Lower lobe of right lung (tissue), 2 donors: ENCODE measurements at regions not wholly inside any gene's neighbourhood (a gene's known extent, or its start where the extent isn't known, plus 50 kb on each side); places are given as distances from the start of the nearest gene placed in this dataset.

ENCODE experiments used
- ATAC-seq, 2 donors: fragments of 200-7000 bp; cut with Tn5 transposase; one replicate each; pipeline ENCODE4 v1.9.1; 2020 to 2022; ENCODE audit warnings: mild to moderate bottlenecking in 2 of 2, moderate library complexity in 2 of 2
- DNase-seq: peaks from one replicate; pipeline ENCODE4 v3.0.0-alpha.2; 2020
- H3K27ac ChIP-seq: fragments of 200-600 bp; one replicate; pipeline ENCODE4 v1.8.0; 2022
- H3K27me3 ChIP-seq: fragments of 200-600 bp; one replicate; pipeline ENCODE4 v1.8.0; 2022; ENCODE audit warnings: low read depth
- H3K36me3 ChIP-seq: fragments of 200-600 bp; one replicate; pipeline ENCODE4 v1.8.0; 2022; ENCODE audit warnings: mild to moderate bottlenecking
- H3K4me1 ChIP-seq: fragments of 200-600 bp; one replicate; pipeline ENCODE4 v1.8.0; 2022
- H3K4me3 ChIP-seq: fragments of 200-600 bp; one replicate; pipeline ENCODE4 v1.8.0; 2022; ENCODE audit warnings: mild to moderate bottlenecking
- H3K9me3 ChIP-seq: fragments of 200-600 bp; one replicate; pipeline ENCODE4 v1.8.0; 2022
- intact Hi-C: fragments of 100-400 bp; cut with DNase I; formaldehyde crosslinking; loops from one replicate; pipeline ENCODE4 v1.11.0; 2022
- TF ChIP-seq, protein P1 (sequence below): fragments of 200-600 bp; IDR thresholded peaks from one replicate; pipeline ENCODE4 v1.8.0; 2022; ENCODE audit warnings: antibody characterized with exemption, mild to moderate bottlenecking
- donor health status: DM: no; HTN: yes; CAD: no; lungs with severe emphysema.

GRCh38 chr2:145592361-145592760 is 1072.4 kb upstream of the ZEB2 start:
- no peaks in the 10 kb centered on the region for H3K36me3 ChIP-seq
- DNase-seq (no peak), ATAC-seq (no peak)
- no peaks in the 10 kb centered on the region for H3K9me3 ChIP-seq
- H3K4me1 ChIP-seq = peaks cover 2% of the 10 kb centered on the region
- no peak overlapping the region for H3K4me3 ChIP-seq
- no peaks in the 10 kb centered on the region for H3K27me3 ChIP-seq
- no peak overlapping the region for H3K27ac ChIP-seq
- TF ChIP-seq, protein P1, sequence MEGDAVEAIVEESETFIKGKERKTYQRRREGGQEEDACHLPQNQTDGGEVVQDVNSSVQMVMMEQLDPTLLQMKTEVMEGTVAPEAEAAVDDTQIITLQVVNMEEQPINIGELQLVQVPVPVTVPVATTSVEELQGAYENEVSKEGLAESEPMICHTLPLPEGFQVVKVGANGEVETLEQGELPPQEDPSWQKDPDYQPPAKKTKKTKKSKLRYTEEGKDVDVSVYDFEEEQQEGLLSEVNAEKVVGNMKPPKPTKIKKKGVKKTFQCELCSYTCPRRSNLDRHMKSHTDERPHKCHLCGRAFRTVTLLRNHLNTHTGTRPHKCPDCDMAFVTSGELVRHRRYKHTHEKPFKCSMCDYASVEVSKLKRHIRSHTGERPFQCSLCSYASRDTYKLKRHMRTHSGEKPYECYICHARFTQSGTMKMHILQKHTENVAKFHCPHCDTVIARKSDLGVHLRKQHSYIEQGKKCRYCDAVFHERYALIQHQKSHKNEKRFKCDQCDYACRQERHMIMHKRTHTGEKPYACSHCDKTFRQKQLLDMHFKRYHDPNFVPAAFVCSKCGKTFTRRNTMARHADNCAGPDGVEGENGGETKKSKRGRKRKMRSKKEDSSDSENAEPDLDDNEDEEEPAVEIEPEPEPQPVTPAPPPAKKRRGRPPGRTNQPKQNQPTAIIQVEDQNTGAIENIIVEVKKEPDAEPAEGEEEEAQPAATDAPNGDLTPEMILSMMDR = no peak
- intact Hi-C loops = no loop called here

DNA sequence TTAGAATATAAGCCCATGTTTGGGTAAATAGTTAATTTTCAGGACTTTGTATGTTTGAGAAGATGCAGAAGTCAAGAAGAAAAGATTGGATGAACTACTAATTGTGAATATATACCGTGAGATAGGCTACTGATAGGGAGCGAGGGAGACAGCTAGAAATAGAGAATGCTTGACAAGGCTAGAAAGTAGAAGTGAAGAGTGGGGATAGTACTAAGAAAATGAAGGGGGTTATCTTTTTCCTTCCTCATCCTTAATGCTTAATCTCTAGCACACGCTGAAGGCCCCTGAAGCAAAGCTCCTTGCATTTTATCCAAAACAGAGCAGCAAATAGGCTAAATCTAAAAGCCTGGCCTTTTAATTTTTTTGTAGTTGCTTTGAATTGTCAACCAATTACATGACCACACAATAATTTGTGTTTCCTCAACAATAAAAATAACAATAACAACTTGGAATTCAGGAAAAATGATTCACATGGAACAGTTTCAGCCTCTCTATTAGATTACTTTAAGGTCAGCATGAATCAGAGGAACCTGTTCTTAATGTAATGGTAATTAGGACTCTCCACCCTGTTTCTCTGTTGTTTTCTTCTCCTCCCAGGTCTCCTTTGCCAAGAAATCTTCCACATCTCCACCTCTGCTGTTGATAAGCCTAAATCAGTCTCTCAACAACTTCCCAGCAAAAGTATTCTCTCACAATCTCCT is 1071.3 kb upstream of the ZEB2 start:
- intact Hi-C loops = no loop called here

GRCh38 chr2:145587922-145588321 is 1068.0 kb upstream of the ZEB2 start:
- Histone ChIP-seq H3K9me3 (no peaks in the 10 kb centered on the region), H3K36me3 (no peaks in the 10 kb centered on the region), H3K27me3 (no peaks in the 10 kb centered on the region), H3K4me1 (no peaks in the 10 kb centered on the region), H3K4me3 (no peak overlapping the region), H3K27ac (no peak overlapping the region)
- intact Hi-C loops = no loop called here
- TF ChIP-seq, protein P1 = no peak
- ATAC-seq = no peak
- DNase-seq = no peak

More for the DNA sequence above, 1071.3 kb upstream of the ZEB2 start:
- Histone ChIP-seq H3K9me3 (no peaks in the 10 kb centered on the region), H3K4me1 (no peaks in the 10 kb centered on the region), H3K27me3 (no peaks in the 10 kb centered on the region), H3K27ac (no peak overlapping the region), H3K36me3 (no peaks in the 10 kb centered on the region), H3K4me3 (no peak overlapping the region)
- ATAC-seq = no peak
- DNase-seq = no peak
- TF ChIP-seq, protein P1 = no peak

GRCh38 chr2:145584353-145584752 is 1064.4 kb upstream of the ZEB2 start:
- intact Hi-C loops = no loop called here
- no peaks in the 10 kb centered on the region for H3K9me3 ChIP-seq
- no peak for ATAC-seq
- TF ChIP-seq, protein P1 = no peak
- H3K27me3 ChIP-seq = no peaks in the 10 kb centered on the region
- DNase-seq = no peak
- H3K27ac ChIP-seq = no peak overlapping the region
- H3K4me1 ChIP-seq = no peaks in the 10 kb centered on the region
- no peak overlapping the region for H3K4me3 ChIP-seq
- H3K36me3 ChIP-seq = no peaks in the 10 kb centered on the region

DNA sequence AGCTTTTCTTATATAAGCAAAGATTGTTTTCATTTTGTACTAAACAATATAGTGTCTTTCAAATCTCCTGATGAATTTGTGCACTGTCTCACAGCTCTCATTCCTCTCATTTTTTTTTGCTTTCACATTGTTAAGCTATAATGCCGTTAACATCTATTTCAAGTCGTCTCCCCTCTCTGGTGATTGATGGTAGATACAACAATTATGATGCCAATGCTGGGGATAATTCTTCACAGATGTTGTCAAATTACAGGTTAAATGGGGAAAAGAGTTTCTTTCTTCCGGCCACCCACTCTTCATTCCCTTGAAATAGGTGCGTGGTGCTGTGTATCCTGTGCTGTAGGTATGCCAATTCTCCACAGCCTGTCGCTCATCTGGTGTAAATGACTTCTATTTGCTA is 1053.7 kb upstream of the ZEB2 start:
- Histone ChIP-seq H3K9me3 (no peaks in the 10 kb centered on the region), H3K36me3 (no peaks in the 10 kb centered on the region), H3K27ac (no peak overlapping the region), H3K27me3 (no peaks in the 10 kb centered on the region), H3K4me3 (no peak overlapping the region), H3K4me1 (no peaks in the 10 kb centered on the region)
- TF ChIP-seq, protein P1 = no peak
- intact Hi-C loops = no loop called here
- DNase-seq (no peak), ATAC-seq (no peak)
